Activated CD4-positive, alpha-beta T cell treated with anti-CD3 and anti-CD28 coated beads, Interleukin-10, Interleukin-2, amounts not matched to agents 100 ng/mL and 50 ng/mL, durations not matched to agents 16 hours and 8 hours (primary cell): ENCODE measurements at regions not wholly inside any gene's neighbourhood (a gene's known extent, or its start where the extent isn't known, plus 50 kb on each side); places are given as distances from the start of the nearest gene placed in this dataset.

Experiments
- DNase-seq: peaks from one replicate; pipeline ENCODE4 v3.0.0-alpha.2; 2020

DNA sequence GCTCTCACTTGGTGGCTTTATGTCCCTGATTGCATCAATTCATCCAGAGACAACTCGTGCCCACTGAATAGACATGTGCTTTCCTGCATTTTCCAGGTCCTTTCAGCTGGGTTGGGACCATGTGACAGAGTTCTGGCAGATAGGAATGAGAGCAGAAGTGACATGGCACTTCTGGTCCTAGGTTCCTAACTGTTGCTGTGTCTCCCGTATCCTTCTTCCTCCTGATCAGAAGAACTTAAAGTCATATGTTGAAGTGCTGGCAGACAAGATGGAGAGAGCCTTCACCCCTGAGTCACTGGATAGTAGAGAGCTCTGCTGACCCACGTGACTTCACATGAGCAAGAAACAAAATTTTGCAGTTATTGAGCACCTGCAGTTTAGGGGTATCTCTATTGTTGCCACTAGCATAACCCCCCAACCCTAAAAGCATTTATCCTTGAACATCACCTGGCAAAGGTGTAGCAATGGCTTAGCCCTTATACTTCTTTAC lies 80.0 kb downstream of the NREP start:
- no peak for DNase-seq

DNA sequence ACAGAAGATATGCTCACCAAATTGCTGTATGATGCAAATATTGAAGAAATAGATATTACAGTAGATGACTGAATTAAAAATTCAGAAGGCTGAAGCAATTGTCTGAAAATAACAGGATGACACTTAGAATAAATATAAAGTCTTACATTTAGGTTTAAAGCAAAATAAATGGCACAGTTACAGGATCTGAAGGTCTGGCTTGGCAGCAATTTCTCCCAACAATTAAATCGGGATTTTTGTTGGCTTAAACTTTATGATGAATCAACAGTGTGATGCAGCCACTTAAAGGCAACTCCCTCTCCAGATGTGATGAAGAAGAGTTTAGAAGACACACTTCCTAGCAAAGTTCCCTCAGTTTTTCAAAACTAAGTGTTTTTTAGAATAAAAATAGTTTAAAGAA lies 80.5 kb downstream of the NREP start:
- DNase-seq, result no peak

DNA sequence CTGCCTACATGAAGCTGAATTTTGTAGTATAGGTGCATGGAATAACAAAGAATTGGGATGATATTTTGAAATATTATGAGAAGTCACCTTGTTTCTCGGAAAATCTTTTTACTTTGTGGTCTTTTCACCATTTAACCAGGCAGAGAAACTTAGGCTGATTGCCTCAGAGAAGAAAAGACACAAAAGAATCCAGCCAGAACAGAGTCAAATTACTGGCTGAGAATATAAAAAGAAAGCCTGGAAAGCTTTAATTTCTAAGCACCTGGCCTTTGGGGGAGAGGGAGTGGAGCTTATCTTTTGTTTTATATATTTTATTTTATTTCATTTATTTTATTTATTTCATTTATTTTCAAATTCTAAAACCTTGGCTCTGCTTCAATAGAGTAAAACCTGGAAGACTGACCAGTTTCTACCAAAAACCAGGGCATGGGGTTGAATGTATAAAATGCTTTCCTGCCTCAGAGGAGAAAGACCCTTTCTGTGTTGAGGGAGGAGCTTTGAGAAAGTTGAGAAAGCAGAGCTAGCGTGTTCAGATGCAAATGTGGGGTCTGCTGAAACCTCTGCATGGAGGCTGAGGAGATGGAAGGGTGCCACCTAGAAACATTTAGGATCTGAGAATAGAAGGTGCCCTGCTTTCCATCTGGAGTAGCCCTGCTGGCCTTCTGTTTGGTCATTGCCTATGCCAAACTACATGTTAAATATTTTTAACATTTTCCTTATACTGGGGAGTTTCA lies 81.6 kb downstream of the NREP start:
- no peak for DNase-seq

DNA sequence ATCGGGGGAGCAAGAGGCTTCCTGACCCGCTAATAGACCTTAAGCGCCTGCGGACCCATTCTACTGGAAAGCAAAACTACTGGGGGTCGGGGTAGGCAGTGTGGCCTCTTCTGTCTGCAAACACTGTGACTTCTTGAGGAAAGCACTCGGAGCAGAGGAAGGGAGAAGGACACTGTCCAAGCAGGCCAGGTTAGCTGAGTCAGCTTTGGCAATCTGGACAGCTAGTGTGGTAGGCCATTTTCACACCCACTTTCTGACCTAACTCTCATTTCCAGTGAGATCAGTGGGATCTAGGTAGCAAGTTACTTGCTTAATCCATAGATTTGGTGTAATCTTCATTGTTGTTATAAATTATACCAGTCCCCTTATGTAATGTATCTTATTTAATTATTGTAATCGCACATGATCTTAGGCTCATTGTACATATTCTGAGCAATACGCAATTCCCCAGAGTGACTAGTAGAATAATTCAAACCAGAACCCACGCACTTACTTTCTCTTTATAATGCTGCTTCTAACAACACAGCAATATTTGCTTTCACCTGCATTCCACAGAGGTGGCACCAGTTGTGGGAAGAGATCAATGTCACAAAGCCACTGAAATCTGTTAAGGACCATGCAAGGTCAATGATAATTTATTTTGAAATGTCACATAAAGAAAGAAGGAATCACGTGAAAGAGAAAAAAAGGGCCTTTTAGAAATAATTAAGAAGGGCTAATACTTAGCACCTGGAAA lies 82.9 kb downstream of the NREP start:
- no peak for DNase-seq

DNA sequence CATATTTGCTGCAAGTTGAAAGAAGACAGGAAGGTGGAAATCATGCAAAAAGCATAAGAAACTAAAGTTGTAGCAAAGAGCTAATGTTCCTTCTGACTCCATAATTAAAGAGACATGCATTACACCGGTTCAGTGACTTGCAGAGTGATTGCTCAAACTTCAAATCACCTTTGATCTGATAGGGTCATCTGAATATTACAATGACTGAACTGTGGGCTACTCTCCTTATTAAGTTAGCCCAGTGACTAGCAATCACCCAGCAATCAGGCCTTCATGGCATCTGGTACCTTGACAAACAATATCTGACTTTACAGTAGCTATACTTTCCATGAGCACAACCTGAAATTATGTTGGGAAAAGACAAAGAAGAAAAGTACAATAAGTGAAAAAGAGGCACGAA lies 84.9 kb downstream of the NREP start:
- DNase-seq, result no peak

DNA sequence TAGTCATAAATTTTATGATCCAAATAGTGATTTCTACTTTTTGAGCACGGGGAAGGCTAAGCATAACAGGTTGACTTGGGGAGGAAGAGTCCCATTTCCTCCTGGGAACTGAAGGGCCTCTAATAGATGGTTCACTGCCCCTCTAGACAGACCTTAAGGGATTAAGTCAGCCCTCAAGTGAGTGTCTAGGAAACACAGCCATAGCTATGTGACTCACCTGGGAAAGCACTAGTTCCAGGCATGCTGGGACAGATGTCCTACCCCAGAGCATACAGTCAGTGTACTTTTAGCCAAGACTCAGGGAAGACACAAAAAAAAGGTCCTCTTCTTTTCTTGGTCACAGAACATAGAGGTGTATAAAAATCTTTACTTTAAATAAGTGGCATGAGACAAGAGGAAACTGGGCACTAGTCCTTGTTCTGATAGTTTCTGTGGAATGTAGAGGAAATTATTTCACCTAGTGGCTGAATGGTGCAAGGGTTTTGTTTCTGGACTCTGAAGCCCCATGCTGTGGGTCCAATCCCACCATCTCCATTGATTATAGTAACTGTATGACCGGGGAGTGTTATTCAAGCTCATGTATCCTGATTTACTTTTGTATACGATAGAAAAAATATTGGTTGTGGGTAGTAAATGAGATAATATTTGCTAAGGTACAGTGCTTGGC lies 86.0 kb downstream of the NREP start:
- DNase-seq, result no peak

DNA sequence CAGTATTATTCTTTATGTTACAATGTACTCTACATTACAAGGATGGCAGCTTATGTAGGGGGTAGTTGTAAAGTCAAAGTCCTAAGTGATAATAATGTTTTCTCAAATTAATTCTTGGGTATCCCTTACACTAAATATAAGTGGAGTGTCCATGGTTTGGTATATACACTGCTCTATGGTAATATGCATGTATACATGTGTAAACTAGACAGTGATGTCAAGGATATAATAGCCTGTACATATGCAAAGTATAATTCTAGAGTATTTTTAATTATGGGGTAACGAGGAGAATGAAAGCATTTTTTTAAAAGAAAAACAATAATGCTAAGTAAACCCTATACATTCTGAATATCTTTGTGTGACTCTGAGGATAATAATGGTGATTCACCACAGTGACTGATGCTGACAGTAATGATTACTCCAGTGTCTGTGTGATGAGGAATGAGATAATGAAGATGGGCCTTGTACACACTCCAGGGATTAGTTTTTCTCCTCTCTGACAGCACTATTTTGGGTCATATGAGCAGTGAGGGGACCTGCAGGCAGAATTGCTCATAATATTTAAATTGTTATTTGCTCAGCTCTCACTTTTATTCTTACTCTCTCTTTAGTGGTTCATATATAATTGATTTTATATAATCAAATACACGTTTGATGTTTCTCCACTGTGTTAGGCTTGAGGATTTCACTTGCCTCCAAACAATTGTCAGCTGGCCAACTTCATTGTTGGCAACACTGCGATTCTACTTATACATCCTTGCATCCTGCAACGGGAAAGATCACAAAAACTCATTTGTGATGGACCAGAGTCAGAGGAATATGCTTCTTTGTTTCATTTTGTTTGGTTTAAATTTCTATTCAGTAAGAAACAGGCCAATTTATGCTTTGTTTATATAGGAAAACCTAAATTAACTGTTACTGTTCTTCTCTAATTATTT lies 88.2 kb downstream of the NREP start:
- no peak for DNase-seq

DNA sequence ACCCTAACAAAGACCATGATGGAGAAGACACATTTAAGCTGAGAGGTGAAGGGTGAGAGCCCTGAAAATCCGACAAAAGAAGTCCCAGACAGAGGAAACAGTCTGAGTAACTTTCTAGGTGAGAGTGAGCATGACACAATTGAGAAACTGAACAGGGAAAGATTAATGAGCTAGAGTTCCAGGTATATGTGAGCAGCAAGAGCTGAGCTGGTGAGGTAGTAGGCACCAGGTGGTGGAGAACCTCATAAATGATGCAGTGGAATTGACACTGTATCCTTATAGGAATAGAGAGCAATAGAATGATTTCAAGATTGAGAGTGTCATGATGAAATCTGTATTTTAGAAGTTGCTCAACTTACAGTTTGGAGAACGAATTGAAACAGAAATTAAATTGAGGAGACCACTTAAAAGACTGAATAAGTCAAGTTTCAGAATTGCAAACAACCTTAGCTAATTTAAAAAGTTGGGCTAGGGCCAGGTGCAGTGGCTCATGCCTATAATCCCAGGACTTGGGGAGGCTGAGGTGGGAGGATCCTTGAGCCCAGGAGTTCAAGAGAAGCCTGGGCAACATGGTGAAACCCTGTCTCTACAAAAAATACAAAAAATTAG lies 89.8 kb downstream of the NREP start:
- DNase-seq, result no peak

DNA sequence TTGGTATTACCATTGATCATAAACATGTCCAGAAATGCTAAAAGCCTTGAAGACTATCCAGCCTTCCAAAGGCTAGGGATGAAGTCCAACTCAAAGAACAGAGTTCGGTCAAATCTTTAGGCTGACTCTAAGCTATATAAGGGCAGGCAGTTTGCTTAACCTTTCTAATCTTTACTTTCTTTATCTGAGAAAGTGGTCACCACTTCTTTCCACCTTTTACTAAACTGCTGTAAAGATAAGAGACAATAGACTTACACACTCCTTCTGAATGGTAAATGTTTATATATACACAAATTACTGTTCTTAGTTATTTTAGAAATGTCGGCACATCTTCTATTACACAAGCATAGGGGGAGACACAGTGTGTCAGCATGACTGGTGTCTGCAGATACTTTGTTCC lies 100.4 kb downstream of the NREP start:
- DNase-seq, result no peak

DNA sequence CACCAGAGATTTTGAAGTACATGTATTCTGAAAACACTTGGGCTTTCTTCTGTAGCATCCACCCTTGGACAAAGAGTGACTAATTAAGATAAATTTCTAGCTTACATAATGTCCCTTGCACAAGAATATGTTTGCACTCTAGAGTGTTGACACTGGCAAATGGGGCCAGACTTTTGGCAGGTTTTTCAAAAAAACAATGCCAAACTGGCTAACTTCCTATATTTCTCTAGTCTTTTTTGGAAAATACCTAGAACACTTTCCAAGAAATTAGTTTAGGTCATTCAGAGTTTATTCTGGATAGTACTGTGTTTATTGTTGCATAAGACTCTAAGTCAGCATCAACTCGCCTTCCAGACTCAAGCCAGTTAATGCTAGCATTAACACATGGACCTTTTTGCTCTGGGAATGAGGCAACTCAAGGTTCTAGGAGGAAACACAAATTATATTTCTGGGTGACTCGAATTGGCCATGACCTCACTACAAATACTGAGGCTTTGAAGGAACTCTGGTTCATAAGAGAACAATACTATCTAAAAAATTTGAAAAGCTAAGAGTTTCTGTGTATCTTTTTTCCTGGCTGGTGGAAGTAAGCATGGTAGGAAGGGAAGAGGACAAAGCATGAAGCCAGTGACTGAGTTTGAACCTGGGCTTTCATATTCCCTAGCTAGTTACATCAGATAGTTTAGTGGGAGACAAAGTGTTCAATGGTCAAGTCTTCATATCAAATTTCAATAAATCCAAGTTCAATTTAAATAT lies 101.6 kb downstream of the NREP start:
- DNase-seq, result no peak

DNA sequence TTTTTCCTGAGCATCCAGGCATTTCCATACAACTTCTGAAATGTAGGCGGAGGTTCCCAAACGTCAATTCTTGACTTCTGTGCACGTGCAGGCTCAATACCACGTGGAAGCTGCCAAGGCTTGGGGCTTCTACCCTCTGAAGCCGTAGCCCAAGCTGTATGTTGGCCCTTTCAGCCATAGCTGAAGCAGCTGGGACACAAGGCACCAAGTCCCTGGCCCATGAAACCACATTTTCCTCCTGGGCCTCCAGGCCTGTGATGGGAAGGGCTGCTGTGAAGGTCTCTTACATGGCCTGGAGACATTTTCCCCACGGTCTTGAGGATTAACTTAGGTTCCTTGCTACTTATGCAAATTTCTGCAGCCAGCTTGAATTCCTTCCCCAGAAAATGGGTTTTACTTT lies 103.6 kb downstream of the NREP start:
- DNase-seq, result no peak

DNA sequence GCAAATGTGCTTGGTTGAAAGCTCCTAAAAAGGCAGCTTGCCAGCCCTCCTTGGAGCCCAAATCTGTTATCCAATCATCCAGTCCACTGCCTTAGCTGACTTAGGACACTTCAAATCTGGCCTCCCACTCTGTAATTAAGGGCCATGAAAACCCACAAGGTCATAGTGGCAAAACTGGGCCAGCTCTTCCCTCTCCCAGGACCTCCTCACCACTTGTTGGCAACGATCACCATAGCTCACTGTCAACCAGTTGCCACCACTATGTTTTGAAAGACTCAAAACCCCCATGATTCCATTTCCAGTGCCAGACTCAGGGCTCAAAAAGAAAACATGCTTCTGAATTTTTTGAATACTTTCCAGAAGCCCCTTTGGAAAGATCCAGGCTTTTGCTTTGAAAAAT lies 107.5 kb downstream of the NREP start:
- DNase-seq, result no peak

DNA sequence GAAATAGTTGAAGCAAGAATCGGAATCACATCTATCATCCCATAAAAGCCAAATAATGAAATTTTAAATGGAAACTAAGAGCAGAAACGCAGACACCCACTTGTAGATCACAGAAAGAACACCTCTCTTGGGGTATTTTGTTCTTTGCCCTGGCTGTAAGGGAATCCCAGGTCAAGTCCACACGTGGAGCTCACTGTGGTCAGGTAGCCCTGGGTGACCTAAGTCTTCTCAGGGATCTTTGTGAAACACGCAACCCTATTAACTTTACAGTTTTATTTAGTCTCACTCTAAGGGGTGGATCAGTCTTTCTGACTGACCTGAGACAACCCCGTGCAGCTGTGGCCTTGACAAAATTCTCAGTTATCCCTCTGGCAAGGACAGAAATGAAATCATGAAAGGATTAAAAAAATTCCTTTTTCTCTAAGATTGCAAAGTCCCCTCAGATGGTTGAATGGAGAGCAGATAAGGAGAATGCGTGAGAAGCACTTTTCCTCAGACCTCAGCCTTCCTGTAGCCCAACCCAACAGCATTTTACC lies 111.6 kb downstream of the NREP start:
- DNase-seq, result no peak

DNA sequence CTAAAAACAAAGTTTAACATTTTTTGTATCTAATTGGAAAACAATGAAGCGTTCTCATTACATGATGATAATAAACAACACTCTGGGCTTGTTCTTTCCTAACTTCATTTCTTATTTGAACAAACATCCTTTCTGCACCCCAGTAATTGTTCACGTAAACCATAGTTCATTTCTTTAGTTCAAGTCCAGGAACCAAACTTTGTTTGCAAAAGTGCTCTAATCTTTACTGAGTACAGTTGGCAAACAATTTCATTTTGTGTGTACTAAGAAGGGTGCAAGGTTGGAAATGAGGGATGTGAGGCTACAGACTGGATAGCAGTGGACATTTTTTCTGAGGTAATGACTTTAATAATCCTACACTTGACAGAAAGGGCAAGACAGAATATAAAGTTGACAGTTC lies 113.5 kb downstream of the NREP start:
- DNase-seq, result no peak

DNA sequence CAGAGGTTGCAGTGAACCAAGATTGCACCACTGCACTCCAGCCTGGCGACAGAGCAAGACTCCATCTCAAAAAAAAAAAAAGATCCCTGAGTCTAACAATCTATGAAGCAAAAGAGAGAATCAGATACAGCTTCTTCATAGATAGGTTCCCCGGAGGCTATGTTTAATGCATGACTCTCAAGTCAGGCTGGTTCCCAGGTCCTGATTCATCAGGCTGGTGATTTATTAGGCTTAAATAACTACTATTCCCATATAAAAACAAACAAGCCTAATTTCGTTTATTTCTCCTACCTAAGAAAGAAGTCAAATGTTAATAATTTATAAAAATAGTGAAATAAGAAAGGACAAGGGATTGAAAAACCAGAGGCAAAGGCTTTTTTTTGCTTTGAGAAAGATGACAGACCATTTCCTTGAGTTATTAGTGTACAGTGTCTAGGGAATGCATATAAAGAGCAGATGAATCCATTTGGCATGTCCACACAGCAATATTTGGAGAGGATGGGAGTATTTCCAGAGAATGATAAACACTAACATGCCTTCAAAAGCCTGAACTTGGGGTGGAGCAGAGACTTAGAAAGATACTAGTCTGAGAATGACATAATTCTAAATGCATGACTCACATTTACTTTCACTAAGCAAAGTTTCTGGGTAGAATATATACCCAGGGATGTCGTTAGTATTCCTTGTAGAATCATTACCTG lies 115.3 kb downstream of the NREP start:
- DNase-seq, result no peak

DNA sequence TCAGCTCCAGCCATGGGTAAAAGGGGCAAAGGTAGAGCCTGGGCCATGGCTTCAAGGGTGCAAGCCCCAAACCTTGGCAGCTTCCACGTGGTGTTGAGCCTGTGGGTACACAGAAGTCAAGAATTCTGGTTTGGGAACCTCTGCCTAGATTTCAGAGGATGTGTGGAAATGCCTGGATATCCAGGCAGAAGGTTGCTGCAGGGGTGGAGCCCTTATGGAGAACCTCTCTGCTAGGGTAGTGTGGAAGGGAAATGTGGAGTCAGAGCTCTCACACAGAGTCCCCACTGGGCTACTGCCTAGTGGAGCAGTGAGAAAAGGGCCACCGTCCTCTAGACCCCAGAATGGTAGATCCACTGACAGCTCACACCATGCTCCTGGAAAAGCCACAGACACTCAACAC lies 117.1 kb downstream of the NREP start:
- DNase-seq, result no peak

DNA sequence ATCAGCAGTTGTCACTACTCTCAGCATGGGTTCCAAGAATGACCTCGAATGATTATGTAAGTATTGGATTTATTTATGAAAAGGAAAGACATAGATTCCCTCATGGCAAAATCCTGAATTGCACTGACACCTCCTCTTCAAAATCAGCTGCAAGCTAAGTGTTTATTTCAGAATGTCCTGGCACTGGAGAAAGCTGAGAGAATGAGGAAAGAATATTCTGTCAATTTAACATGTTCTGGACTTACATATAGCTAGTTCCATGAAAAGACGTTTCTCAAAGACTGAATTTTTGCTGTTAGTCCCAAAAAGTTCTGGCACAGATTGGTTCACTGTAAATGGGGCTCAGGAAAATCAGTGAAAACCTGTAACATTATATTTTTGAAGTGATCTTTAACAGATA lies 120.3 kb downstream of the NREP start:
- no peak for DNase-seq

DNA sequence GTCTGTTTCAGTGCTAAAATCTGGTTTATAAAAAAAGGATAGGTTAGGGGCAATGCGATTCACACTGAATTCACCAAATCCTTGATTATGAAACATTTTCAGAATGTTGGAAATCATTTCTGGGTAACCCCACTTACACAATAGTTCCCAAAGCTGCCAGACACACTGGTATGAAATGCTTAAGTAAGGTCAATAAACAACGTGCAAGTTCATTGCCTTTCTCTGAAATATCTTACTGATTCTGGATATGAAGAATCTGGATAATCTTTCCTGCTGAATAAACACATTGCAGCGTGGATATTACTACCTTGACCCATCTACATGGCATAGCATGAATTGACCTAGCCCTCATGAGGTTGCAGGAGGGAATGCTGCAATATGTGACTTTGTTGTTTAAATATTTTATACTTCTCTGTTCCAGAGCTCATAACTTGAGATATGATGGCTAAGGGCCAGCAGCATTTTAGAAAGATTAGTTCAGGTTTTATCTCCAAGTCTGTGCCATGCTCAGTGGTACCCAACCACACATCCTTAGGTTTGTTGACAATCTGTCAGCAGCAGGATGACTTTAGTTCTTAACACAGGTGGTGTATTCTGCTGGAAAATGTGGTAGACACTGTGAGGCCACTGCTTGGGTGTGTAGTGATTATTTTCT lies 121.0 kb downstream of the NREP start:
- DNase-seq, result no peak

DNA sequence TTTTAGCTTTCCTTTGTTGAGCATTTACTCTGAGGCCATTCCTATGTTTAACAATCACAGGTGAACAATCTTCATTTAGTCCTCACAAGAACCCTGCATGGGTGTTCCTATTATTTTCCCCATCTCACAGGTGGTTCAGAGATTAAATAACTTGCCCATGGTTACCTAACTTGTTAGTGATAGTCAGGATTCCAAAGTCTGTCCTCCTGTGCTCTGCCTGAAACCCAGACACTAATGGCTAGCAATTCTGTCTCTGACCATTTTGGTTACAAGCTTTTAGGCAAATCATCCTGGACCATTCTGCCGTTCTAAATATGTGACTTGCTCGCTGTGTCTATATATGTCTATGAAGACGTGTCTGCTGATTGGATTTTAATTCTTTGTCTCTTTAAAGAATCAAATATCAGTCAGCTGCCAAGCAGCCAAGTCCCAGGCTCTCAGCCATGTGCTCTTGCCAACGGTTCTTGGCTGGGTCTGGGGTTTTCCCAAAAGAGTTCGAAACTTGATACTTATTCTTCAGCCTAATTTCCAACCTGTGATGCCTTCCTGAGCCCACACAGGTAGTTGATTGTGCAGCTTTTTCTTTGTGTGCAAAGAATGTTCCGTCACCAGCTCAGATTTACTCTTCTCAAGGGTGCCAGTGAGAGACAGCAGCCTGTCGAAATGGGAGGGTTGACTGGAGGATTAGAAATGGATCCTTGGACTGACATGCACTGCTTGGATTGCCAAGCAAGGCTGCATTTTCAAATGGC lies 121.7 kb downstream of the NREP start:
- no peak for DNase-seq
